Erythroblast (primary cell): ENCODE measurements at regions not wholly inside any gene's neighbourhood (a gene's known extent, or its start where the extent isn't known, plus 50 kb on each side); places are given as distances from the start of the nearest gene placed in this dataset.

Source experiments
- GATA1 ChIP-seq: IDR thresholded peaks from 2 replicates; pipeline ENCODE4 v1.6.1; 2011; ENCODE audit warnings: low read depth, mild to moderate bottlenecking, control low read depth, low read length, moderate library complexity
- POLR2A ChIP-seq: IDR thresholded peaks from 2 replicates; pipeline ENCODE4 v1.6.1; 2011; ENCODE audit warnings: mild to moderate bottlenecking, low read length

DNA sequence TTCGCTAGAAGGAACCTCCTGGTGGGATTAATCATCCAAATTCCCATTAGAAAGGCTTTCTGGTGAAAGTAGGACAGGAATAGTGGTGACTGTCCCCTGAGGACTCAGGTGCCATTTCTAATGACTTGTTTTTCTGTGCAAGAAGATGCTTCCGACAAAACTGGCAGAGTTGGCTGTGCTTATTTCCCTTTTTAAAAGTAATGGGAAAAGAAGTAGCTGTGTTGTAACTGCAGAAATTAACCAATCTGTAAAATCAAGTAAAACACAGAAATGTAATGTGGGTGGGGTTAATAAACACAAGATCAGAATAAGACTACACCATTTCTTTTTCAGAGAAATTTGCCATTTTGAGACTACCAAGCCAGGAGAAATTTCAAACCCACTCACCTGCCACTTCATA lies 55.0 kb upstream of the FAM9B start:
- TF ChIP-seq POLR2A (no peak), GATA1 (no peak)
